ENCODE measurements at regions not wholly inside any gene's neighbourhood (a gene's known extent, or its start where the extent isn't known, plus 50 kb on each side); places are given as distances from the start of the nearest gene placed in this dataset.
"Not testable (repeated sequence)": the region's sequence is repeated elsewhere in the genome, so short reads cannot be mapped to it uniquely, and the experiment has no call there.

- TF ChIP-seq CTCF (IDR thresholded peaks at IDR 0.05; ENCODE audit: low read depth, low read length), result no peak
- H3K4me3 ChIP-seq (ENCODE audit: low read depth, low read length), result no peak overlapping the region
Observed at GRCh38 chr14:25308244-25308643, 258.3 kb upstream of the STXBP6 start.

GRCh38 chr14:25303934-25304333 is 254.0 kb upstream of the STXBP6 start:
- TF ChIP-seq CTCF (IDR thresholded peaks at IDR 0.05; ENCODE audit: low read depth, low read length), result no peak

GRCh38 chr14:25298238-25298637 is 248.3 kb upstream of the STXBP6 start:
- no peak for TF ChIP-seq CTCF (IDR thresholded peaks at IDR 0.05; ENCODE audit: low read depth, low read length)
- no peak overlapping the region for H3K4me3 ChIP-seq (ENCODE audit: low read depth, low read length)

More at GRCh38 chr14:25303934-25304333, 254.0 kb upstream of the STXBP6 start:
- H3K4me3 ChIP-seq (ENCODE audit: low read depth, low read length), result no peak overlapping the region

- H3K4me3 ChIP-seq (ENCODE audit: low read depth, low read length), result not testable (repeated sequence)
Observed at GRCh38 chr14:25290154-25290553, 240.2 kb upstream of the STXBP6 start.

- TF ChIP-seq CTCF (IDR thresholded peaks at IDR 0.05; ENCODE audit: low read depth, low read length), result no peak
- H3K4me3 ChIP-seq (ENCODE audit: low read depth, low read length), result no peak overlapping the region
Observed at GRCh38 chr14:25274529-25274928, 224.6 kb upstream of the STXBP6 start.

GRCh38 chr14:25267186-25267585 is 217.2 kb upstream of the STXBP6 start:
- H3K4me3 ChIP-seq (ENCODE audit: low read depth, low read length), result no peak overlapping the region
- TF ChIP-seq CTCF (IDR thresholded peaks at IDR 0.05; ENCODE audit: low read depth, low read length), result no peak

- no peak overlapping the region for H3K4me3 ChIP-seq (ENCODE audit: low read depth, low read length)
- TF ChIP-seq CTCF (IDR thresholded peaks at IDR 0.05; ENCODE audit: low read depth, low read length), result no peak
Observed at GRCh38 chr14:25259470-25259869, 209.5 kb upstream of the STXBP6 start.

GRCh38 chr14:25252793-25253192 is 202.8 kb upstream of the STXBP6 start:
- TF ChIP-seq CTCF (IDR thresholded peaks at IDR 0.05; ENCODE audit: low read depth, low read length), result no peak

More at GRCh38 chr14:25252793-25253192, 202.8 kb upstream of the STXBP6 start:
- H3K4me3 ChIP-seq (ENCODE audit: low read depth, low read length), result no peak overlapping the region
